SKM-1 treated with dmso at 0.1 percent for 144 hours (cell line): ENCODE measurements at regions not wholly inside any gene's neighbourhood (a gene's known extent, or its start where the extent isn't known, plus 50 kb on each side); places are given as distances from the start of the nearest gene placed in this dataset.
"Not testable (repeated sequence)": the region's sequence is repeated elsewhere in the genome, so short reads cannot be mapped to it uniquely, and the experiment has no call there.

ENCODE experiments used
- DNase-seq: peaks from one replicate; lab custom pipeline; 2025; ENCODE audit not compliant: unreplicated experiment; lab: John Stamatoyannopoulos, UW

DNA sequence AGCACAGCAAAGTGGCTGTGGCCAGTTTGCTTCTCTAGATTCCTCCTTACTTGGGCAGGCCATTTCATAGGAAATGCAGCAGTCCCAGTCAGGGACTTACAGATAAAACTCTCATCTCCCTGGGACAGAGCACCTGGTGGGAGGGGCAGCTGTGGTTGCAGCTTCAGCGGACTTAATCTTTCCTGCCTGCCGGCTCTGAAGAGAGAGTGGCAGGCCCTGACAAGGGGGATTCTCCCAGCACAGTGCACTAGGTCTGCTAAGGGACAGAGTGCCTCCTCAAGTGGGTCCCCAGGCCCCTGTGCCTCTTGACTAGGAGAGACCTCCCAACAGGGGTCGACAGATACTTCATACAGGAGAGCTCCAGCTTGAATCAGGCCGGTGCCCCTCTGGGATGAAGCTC, 1649.1 kb downstream of the LRRC4C start:
- DNase-seq = no peak

DNA sequence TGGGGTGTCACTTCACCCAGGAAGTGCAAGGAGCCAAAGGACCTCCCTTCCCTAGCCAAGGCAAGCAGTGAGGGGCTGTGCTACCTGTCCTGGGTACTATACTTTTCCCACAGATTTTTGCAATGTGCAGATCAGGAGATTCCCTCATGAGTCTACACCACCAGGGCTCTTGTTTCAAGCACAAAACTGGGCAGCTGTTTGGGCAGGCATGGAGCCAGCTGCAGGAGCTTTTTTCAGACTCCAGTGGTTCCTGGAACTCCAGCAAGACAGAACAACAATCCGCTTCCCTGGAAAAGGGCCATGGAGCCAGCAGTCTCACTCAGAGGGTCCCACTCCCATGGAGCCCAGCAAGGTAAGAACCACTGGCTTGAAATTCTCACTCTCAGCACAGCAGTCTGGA, 1649.6 kb downstream of the LRRC4C start:
- no peak for DNase-seq

DNA sequence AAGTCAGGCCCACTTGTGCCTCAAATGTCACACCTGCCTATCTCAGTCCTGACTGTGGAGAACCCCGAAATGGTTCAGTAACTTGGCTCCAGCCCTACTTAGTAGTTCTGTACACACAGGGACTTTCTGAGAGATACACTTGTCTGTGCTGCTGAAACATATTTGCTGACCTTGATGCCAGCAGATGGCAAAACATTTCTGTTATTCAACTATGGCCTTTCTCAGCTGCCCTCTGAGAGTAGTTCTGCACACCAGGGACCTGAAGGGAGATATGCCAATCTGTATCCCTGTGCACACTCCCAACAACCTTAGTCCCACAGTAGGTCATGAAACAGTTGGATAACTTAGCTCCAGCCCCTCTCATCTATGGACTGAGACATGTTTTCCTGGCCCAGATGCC, 1651.5 kb downstream of the LRRC4C start:
- no peak for DNase-seq

DNA sequence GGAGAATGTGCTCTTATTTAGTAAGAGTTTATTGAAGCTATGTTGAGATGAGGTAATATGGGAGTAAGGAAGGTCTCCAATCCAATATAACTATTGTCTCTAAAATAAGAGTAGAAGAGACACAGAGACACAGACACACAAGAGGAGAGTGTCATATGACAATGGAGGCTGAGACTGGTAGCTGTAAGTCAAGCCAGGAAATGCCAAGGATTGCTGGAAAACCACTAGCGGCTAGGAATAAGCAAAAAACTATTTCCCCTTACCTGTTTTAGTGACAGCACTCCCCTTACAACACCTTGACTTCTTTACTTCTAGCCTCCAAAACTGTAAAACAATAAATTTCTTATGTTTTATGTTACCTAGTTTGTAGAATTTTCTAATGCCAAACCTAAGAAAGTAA, 1652.8 kb downstream of the LRRC4C start:
- no peak for DNase-seq

DNA sequence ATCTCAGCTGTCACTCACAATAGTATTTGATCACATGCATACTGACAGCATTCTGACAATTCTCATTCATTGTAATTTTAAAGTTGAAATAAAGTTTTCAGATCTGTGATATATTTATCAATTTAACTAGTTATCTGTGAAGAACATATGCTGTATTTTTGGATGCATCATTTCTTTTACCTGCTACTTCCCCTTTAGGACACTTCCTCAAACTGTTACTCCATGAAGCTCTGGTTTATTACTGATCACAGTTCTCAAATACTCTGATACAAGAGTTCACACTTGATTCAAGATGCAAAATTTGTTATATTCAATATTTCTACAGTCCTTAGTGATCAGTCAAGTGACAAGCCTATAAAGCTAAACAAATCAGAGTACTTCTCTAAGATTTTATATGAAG, 1655.2 kb downstream of the LRRC4C start:
- peak; percentile 45 for DNase-seq

DNA sequence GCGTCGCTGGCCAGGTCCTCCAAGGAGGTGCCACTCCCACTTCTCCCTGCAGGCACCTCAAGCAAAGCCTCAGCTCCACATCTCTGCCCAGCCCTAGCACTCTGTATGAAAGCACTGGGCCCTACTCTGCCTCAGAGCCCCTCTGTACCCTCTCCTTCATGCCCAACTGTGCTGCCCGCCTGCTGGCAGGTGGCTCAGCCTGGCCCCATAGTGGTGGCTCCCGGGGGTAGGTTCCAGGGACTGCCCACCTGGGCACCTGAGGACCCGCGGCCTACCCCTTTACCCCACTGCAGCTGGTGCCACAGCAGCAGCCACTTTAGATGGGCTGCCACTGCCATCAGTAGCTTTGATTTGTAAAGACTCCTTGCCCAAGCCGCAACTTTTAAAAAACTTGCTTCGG, 1672.8 kb downstream of the LRRC4C start:
- DNase-seq = no peak

DNA sequence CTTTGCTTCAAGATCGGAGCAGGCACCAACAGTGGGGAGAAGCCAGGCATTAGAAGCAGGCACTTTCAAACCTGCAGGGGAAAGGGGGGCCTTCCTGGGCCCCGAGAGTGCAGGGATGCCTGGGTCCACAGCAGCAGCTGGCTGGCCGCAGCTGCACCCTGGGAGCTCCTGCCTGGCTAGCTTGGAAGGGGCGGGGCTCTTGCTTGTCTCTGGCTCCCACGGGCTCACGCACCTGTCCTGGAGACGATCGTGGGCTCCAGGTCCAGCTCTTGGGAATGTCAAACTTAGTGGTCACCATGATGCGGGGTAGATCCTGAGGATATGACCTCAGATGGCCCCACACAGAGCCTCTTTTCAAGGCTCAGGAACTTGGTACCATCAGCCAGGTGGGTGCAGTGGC, 1673.2 kb downstream of the LRRC4C start:
- DNase-seq = no peak

DNA sequence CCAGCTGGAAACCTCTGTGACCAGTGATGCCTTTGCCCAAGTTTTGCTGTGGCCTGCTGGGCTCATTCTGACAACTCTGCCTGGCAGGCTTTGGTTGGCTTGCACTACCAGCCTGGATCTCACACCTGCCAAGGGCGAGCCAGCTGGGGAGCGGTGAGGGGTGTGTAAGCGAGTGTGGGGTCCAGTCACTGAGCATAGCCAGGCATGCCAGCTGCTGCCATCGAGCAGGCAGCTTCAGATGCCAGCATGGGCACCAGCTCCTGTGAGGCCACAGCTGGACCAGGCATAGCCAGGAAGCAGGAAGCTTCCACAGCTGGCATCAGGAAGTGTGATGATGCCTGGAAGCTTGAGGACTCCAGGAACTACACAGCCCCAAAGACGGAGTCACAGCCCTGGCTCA, 1674.6 kb downstream of the LRRC4C start:
- DNase-seq = no peak

DNA sequence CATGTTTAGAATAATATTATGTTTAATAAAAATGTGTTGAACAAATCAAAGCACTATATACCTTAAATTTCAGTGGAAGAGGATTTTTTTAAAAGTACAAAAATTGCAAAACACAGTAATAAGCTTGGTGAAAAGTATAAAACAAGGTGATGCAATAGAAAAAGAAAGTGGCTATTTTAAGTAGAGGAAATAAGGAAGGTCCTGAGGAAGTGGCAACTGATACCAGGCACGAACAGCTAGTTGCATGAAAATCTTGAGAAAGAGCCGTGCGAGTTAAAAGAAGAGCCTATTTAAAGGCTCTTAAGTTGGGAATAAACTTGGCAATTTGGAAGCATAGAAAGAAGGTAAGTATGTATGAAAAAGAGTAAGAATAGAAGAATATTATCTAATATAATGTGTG, 1679.3 kb downstream of the LRRC4C start:
- peak; percentile 89 for DNase-seq

DNA sequence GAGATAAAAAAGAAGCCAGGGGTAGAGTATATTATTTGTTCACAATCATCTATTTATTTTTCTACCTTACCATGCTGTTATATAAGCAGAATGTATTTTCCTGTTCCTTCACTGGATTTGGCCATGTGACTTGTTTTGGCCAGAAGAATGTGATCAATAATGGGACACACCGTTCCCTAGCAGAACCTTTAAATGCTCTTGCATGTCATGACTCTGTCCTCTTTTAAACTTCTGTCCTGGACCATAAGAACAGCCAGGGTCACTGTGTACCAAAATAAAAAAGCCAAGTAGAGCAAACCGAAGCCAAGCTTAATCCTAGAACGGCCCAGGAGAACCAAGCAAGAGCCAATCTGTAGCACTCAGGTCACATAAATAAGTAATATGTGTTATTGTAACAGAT, 1682.4 kb downstream of the LRRC4C start:
- no peak for DNase-seq

DNA sequence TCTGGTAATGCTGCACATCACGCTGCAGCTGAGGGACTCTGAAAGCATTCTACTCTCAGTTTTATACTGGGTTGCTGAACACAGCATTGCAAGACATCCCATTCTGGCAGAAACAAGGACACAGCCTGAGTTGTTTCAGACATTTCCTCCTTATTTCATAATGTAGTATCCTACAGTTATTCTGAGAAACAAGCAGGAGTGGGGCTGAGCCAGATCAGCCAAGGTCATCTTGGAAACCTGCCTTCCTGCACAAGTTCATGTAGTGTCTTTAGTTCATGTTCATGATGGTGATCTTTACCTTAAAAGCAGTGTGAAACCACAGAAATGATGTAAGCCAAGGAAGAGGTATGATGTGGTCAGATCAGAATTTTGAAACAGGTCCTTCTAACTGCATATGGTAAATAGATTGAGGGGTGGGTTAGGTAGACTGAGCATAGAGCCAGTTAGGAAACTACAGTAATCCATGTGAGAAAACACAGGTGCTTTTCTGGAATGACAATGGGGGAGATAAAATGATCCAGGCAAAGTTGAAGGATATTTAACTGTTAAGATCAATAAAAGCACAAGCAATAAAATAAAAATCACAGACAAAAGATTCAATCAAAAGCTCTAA, 1686.8 kb downstream of the LRRC4C start:
- peak; percentile 77 for DNase-seq

DNA sequence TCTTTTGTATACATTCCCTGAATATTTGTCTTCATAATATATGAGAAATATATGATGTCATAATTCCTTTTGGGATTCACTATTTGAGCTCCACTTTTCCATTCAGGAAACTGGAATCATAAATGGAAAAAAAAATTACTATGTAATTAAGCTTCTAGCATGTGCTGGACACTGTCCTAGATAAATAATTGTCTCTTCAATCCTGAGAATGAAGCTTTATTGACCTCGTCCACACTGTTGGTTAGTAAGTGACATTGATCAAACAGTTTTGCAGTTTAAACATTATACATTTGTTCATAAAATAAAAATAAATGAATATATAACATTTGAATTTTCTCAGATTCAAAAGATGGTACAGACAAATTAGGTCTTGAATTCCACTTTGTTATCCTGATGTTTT, 1691.2 kb downstream of the LRRC4C start:
- no peak for DNase-seq

DNA sequence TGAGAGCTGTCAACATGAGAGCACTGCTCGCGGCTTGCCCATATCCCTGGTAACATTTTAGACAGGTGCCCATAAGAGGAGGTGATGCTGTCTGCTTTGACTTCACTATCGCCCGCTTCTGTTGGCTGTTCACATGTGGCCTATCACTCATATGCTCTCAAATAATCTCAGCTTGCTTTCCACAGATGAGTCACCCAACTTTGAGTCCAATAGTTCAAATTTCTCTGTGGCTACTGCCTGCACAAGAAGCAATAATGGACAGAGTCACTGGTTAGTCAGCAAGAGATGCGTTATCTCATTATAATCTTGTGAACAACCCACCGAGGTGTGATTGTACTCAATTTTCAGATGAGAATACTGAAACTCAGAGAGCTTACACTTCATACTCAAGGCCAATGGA, 1714.1 kb downstream of the LRRC4C start:
- no peak for DNase-seq

DNA sequence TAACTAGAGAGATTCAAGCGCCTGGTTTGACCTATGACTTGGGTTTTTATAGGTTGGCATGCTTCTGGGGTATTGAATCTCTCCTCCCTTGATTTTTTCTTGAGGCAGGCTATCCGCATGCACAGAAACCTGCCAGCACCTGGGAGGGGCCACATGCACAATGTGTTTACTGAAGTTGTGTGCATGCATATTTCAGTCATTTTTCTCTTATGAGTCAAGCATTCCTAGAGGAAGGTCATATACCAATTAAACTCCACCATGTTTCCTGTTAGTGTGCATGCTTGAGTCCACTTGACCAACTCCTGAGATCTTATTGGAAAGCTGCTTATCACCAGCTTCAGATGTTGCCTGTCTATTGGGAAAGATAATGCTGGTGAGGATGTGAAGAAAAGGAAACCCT, 1718.4 kb downstream of the LRRC4C start:
- DNase-seq = no peak

DNA sequence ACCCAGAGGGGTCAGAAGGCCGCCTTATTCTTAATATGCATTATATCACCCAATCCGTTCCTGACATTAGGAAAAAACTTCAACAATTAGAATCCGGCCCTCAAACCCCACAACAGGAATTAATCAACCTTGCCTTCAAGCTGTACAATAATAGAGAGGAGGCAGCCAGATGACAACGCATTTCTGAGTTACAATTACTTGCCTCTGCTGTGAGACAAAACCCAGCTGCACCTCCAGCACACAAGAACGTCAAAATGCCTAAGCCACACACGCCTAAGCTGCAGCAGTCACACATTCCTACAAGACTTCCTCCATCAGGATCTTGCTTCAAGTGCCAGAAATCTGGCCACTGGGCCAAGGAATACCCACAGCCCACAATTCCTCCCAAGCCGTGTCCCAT, 1723.1 kb downstream of the LRRC4C start:
- DNase-seq = not testable (repeated sequence)

DNA sequence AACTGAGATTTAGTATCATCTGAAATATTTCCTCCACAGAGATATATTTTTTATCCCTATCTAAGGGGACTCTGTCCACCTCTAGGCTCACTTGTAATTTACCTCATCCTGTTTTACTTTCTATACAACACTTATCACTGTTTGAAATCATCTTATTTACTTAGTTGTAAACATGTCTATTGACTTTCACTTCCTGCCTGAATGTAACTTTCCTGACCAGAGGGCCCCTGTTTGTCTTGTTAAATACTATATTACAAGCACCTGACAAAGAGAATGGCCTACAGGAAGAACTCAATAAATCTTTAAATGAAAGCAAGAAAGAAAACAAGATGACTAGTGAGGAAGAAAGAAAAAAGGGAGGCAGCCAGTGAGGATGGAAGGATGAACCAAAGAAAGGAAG, 1727.5 kb downstream of the LRRC4C start:
- DNase-seq = no peak

DNA sequence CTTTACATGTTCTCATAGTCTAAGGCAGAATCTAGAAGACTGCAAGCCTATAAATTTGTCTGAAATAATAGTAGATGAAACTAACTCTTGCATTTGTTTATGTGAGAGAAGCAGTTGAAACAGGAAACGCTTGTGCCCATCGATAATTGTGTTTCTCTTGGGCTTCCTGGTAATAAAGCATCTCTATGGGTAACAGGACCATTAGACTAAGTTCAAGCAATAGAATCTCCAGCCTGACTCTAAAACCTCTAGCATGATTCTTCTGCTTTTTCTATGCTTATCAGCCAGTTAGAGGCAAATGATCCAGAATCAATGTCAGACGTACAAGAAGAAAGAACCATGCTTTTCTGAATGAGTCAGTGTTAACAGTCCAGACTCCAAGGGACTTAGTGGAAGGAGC, 1734.4 kb downstream of the LRRC4C start:
- DNase-seq = no peak

DNA sequence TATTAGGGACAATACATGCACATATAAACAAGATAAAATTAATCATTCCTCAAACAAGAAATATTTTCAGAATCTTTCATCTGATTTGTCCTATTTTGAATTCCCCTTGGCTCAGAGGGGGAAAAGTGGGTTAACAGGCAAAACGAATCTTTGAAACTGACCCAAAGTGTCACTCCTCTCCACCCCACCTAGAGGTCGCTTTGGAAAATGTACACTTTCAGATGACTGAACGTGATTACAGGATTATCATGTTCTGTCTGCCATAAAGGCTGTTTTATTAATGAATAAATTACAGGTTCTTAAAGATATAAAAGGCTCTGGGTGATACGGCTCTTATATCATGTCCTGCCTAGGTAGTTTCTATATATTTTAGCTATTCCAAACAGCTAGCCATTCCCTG, 1735.0 kb downstream of the LRRC4C start:
- DNase-seq = no peak

DNA sequence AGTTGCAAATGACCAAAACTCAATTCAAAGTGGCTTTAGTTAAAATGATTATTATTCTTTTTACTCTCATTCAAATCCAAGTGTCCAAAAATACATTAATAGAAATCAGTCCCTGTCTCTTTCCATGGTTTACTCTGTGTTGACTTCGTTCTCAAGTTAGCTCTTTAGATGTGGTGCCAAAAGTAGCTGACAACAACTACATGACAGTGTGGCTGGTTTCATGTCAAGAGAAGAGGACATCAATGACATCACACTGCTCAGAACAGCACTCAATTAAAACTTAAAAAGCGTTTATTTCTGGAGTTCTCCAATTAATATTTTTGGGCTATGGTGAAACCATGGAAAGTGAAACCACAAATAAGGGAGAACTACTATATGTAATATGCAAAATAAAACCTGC, 1746.9 kb downstream of the LRRC4C start:
- no peak for DNase-seq

DNA sequence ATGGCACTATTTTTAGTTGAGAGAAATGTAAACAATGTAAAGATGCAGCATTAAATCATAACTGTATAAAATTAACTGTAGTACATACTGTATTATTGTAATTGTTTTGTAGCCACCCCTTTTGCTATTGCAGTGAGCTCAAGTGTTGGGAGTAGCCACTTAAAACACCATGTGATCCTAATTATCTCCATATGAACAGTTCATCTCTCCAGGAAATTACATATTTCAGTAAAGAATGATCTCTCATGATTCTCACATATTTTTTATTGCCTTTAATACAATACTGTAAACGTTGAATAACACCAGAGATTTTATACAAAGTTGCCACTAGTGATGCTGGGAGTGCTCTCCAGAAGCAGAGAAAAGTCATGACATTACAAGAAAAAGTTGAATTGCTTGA, 1768.6 kb downstream of the LRRC4C start:
- no peak for DNase-seq

DNA sequence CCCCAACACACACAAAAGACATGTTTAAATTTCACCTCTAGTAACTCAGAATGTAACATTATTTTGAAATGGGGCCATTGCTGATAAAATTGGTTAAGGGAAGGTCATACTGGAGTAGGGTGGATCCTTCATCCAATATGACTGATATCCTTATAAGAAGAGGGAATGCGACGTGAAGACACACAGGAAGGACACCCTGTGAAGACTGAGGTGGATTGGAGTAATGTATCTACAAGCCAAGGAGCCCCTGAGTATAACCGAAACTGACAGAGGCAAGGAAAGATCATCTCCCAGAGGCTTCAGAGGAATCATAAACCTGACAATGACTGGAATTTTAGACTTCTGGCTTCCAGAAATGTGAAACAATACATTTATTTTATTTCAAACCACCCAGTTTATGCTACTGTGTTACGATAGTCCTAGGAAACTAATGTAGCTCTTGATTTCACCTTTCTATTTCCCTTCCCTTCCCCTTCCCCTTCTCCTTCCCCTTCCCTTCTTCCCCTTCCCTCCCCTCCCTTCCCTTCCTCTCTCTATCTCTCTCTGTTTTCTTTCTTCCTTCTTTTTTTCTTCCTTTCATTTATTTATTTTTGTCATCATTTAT, 1775.4 kb downstream of the LRRC4C start:
- no peak for DNase-seq

DNA sequence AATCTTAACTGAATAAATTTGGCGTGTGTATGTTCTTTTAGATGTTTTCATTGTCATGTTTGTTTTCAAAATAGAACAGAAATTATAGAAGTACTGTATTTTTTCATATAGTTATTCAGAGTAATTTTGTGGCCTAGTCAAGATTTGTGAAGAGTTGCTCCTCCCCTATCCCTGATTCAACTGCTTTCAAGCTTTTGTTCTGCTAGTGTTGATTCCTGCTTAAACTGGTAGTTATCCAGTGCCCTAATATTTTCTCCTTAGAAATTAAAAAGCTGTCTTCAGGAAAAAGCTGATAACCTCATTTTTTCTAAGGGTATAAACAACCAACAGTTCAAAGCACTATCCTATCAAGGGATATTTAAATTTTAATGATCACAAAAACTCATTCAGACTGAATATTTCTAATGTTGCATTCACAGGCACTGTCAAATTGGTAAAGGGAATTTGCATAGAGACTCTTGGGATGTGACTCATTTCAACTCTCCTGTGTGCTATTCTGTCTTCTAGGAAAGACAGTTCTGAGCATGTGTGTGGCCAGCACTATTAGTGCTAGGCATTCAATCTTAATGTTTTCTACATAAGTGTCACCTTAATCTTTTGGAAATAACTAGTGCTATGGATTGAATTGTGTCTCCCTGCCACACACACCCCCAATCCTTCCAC, 1776.0 kb downstream of the LRRC4C start:
- DNase-seq = no peak

DNA sequence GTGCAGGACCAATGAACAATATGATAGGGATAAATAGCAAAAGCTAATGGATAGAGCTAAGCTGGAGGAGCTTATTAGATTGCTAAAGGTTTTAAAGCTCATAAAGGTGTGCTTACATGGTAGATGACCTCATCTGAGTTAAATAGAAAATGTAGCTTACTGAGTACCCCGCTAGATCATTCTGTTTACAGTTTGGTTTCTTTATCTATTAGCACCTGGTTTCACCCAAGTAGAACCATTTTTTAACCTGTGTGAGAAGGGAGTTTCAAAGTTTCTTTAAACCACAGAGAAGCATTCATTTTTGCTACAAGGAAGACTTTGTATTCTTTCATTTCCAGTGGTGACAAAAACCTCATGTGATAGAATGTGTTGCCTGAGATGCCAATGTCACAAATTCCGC, 1778.0 kb downstream of the LRRC4C start:
- no peak for DNase-seq
